Heart left ventricle (tissue), 16 donors: ENCODE measurements at regions not wholly inside any gene's neighbourhood (a gene's known extent, or its start where the extent isn't known, plus 50 kb on each side); places are given as distances from the start of the nearest gene placed in this dataset.

Source experiments
- ATAC-seq, 4 donors: fragments of 200-7000 bp; cut with Tn5 transposase; one replicate each; pipeline ENCODE4 v1.9.1; 2020 to 2022; ENCODE audit warnings: moderate library complexity in 4 of 4, mild to moderate bottlenecking in 3 of 4, moderate number of reproducible peaks in 1 of 4
- DNase-seq, 5 donors: peaks; one replicate each; pipeline ENCODE4 v3.0.0-alpha.2; 2020
- H3K27ac ChIP-seq, 12 donors: fragments of 200-600 bp; sonication (generic) in 4 of 12; one replicate each; pipeline versions ENCODE4 v1.5.0 to v1.8.0; 2016 to 2022; ENCODE audit warnings: mild to moderate bottlenecking in 2 of 12
- H3K27me3 ChIP-seq, 9 donors: fragments of 200-600 bp; sonication (generic) in 2 of 9; one replicate each; pipeline versions ENCODE4 v1.5.1 to v1.8.0; 2016 to 2022; ENCODE audit warnings: mild to moderate bottlenecking in 3 of 9
- H3K36me3 ChIP-seq, 9 donors: fragments of 200-600 bp; sonication (generic) in 2 of 9; one replicate each; pipeline versions ENCODE4 v1.5.0 to v1.8.0; 2018 to 2022; ENCODE audit warnings: mild to moderate bottlenecking in 2 of 9
- H3K4me1 ChIP-seq, 12 donors: fragments of 200-600 bp; sonication (generic) in 4 of 12; one replicate each; pipeline versions ENCODE4 v1.5.0 to v1.8.0; 2016 to 2022; ENCODE audit warnings: mild to moderate bottlenecking in 3 of 12
- H3K4me3 ChIP-seq, 12 donors: fragments of 200-600 bp; sonication (generic) in 4 of 12; one replicate each; pipeline versions ENCODE4 v1.5.0 to v1.8.0; 2017 to 2022; ENCODE audit warnings: mild to moderate bottlenecking in 9 of 12, moderate library complexity in 4 of 12
- H3K9me3 ChIP-seq, 12 donors: fragments of 200-600 bp; sonication (generic) in 4 of 12; one replicate each; pipeline versions ENCODE4 v1.5.0 to v1.8.0; 2016 to 2022; ENCODE audit warnings: mild to moderate bottlenecking in 1 of 12
- CTCF ChIP-seq, 12 donors: fragments of 200-600 bp; sonication (generic) in 4 of 12; IDR thresholded peaks; one replicate each; pipeline versions ENCODE4 v1.5.0 to v1.8.0; 2018 to 2022; ENCODE audit warnings: antibody characterized with exemption in 12 of 12, mild to moderate bottlenecking in 5 of 12
- POLR2A ChIP-seq, 2 donors: fragments of 450-650 bp; IDR thresholded peaks; one replicate each; pipeline ENCODE4 v1.6.1; 2017; ENCODE audit warnings: antibody characterized with exemption in 2 of 2, mild to moderate bottlenecking in 2 of 2, moderate library complexity in 2 of 2
- WGBS, 4 donors: extraction: QIAGEN DNeasy Blood & Tissue Kit in 2 of 4; methylation state at CpG; one replicate each; pipeline versions ENCODE4 v1.1.5 to v1.1.7; 2013 to 2018; 5-methylcytosine and 5-hydroxymethylcytosine counted together
- intact Hi-C, 10 donors: fragments of 100-400 bp; cut with DNase I; formaldehyde crosslinking; loops; one replicate each; pipeline versions ENCODE4 v1.11.1 to v1.14.2; 2022
- donor health status: ischemic (EF 13 %, LVEDD 7.1; RV severe dilation, severe dysfunction).
- donor health status: healthy with polysubstance abuse.
- donor health status: DM: no; HTN: yes; CAD: no.
- donor health status: DM: no; HTN: no; CAD: no.
- donor health status: ischemic (EF 25% LVEDD 6.9; RV normal size, moderate dysfunction).
- donor health status: ischemic (EF 25% LVEDD 5.7; RV mildly dilated, moderate dysfunction).
- donor health status: healthy.
- donor health status: DM: yes; HTN: yes; CAD: no.
- donor health status: ischemic (EF 35%, LVEDD 5.7; RV mildly dilated, moderate dysfunction).
- donor health status: nonischemic (EF 11% LVEDD 7.7; RV severe dilation, severe dysfunction).
- donor health status: DM: yes; HTN: yes; CAD: no.
- donor health status: PGD.
- donor health status: ischemic (EF 29% LVEDD 5.4; RV normal size, mild dysfunction).
- donor health status: nonischemic (EF 23%, LVEDD 6.1; RV moderate dilation, normal function).

- 66 to 86% (median 73%) methylated on average over 5 of the region's 5 CpGs for WGBS, 4 donors
- no peak for ATAC-seq
- Histone ChIP-seq H3K27ac (no peak overlapping the region), H3K36me3 (no peaks in the 10 kb centered on the region), H3K9me3 (no peaks in the 10 kb centered on the region), H3K4me1 (no peaks in the 10 kb centered on the region), H3K4me3 (no peak overlapping the region), H3K27me3 (peaks cover 0 to 4% (median 0%) of the 10 kb centered on the region in 9 donors)
- no peak for TF ChIP-seq CTCF (IDR thresholded peaks at IDR 0.05)
- no peak for TF ChIP-seq POLR2A (IDR thresholded peaks at IDR 0.05)
- no peak for DNase-seq
- intact Hi-C loops: loop anchor here in 1 of 10 donors (10.0 kb wide), 1 partner anchor 112 kb away; no protein-coding TSS in a partner anchor
Measured at GRCh38 chr6:16973051-16973450, 128.8 kb upstream of the STMND1 start.

GRCh38 chr6:16972535-16972934 is 129.3 kb upstream of the STMND1 start:
- TF ChIP-seq POLR2A (IDR thresholded peaks at IDR 0.05) (no peak), CTCF (IDR thresholded peaks at IDR 0.05) (no peak)
- Histone ChIP-seq H3K4me3 (no peak overlapping the region), H3K9me3 (no peaks in the 10 kb centered on the region), H3K27me3 (peaks cover 0 to 4% (median 0%) of the 10 kb centered on the region in 9 donors), H3K4me1 (no peaks in the 10 kb centered on the region), H3K27ac (no peak overlapping the region), H3K36me3 (no peaks in the 10 kb centered on the region)
- ATAC-seq (no peak), DNase-seq (no peak)
- WGBS, 4 donors: 94 to 98% (median 97%) methylated on average over 2 of the region's 2 CpGs
- intact Hi-C loops: loop anchor here in 1 of 10 donors (10.0 kb wide), 1 partner anchor 112 kb away; no protein-coding TSS in a partner anchor

GRCh38 chr6:16969699-16970655 is 131.9 kb upstream of the STMND1 start:
- H3K4me1 ChIP-seq: peaks cover 0 to 3% (median 0%) of the 10 kb centered on the region in 12 donors
- 29 to 40% (median 37%) methylated on average over 4 of the region's 4 CpGs for WGBS, 4 donors
- no peaks in the 10 kb centered on the region for H3K9me3 ChIP-seq
- no peak for ATAC-seq
- DNase-seq: no peak
- TF ChIP-seq CTCF (IDR thresholded peaks at IDR 0.05) (no peak), POLR2A (IDR thresholded peaks at IDR 0.05) (no peak)
- H3K36me3 ChIP-seq: no peaks in the 10 kb centered on the region
- no peaks in the 10 kb centered on the region for H3K27me3 ChIP-seq
- H3K27ac ChIP-seq: no peak overlapping the region
- intact Hi-C loops: loop anchor here (5.0 to 10.0 kb wide), 11 partner anchors 115 to 638 kb away; partner anchors contain the start of gene ATXN1 (in 1 of the 10)
- H3K4me3 ChIP-seq: no peak overlapping the region

- intact Hi-C loops: loop anchor here in 9 of 10 donors (5.0 to 10.0 kb wide), 11 partner anchors 117 to 636 kb away; partner anchors contain the start of gene ATXN1 (in 1 of the 9)
- Histone ChIP-seq H3K9me3 (no peaks in the 10 kb centered on the region), H3K4me3 (no peak overlapping the region), H3K27ac (no peak overlapping the region), H3K36me3 (no peaks in the 10 kb centered on the region), H3K27me3 (no peaks in the 10 kb centered on the region), H3K4me1 (peaks cover 0 to 8% (median 4%) of the 10 kb centered on the region in 12 donors)
- no peak for ATAC-seq
- no peak for TF ChIP-seq POLR2A (IDR thresholded peaks at IDR 0.05)
- no peak for DNase-seq
- whole genome bisulfite sequencing, 4 donors: 91 to 94% (median 94%) methylated on average over 5 of the region's 5 CpGs
Measured at GRCh38 chr6:16968101-16968500, 133.7 kb upstream of the STMND1 start.
